Neural progenitor cell (in vitro differentiated cells): ENCODE measurements at regions not wholly inside any gene's neighbourhood (a gene's known extent, or its start where the extent isn't known, plus 50 kb on each side); places are given as distances from the start of the nearest gene placed in this dataset.
A peak's percentile ranks its signal among the peaks of the same experiment; 100 is the strongest.

Experiments used
- DNase-seq: peaks from one replicate; pipeline ENCODE4 v3.0.0-alpha.2; 2016; ENCODE audit warnings: low spot score
- H2AFZ ChIP-seq: fragments of 200-600 bp; sonication (generic); replicated peaks from 2 replicates; pipeline ENCODE4 v1.6.1; 2016; ENCODE audit warnings: antibody characterized with exemption
- H3F3A ChIP-seq: fragments of 200-600 bp; sonication (generic); 2 replicates; pipeline ENCODE4 v1.6.1; 2016; ENCODE audit warnings: antibody characterized with exemption, low read depth
- H3K27ac ChIP-seq: fragments of 200-600 bp; sonication (generic); 2 replicates; pipeline ENCODE4 v1.5.1; 2016; ENCODE audit warnings: mild to moderate bottlenecking
- H3K27me3 ChIP-seq: fragments of 200-600 bp; sonication (generic); 2 replicates; pipeline ENCODE4 v1.6.1; 2016; ENCODE audit warnings: mild to moderate bottlenecking, moderate library complexity
- H3K36me3 ChIP-seq: fragments of 200-600 bp; sonication (generic); 2 replicates; pipeline ENCODE4 v1.5.1; 2016
- H3K4me1 ChIP-seq: fragments of 200-600 bp; sonication (generic); 2 replicates; pipeline ENCODE4 v1.6.1; 2016; ENCODE audit warnings: mixed run types
- H3K4me2 ChIP-seq: fragments of 200-600 bp; sonication (generic); 2 replicates; pipeline ENCODE4 v1.6.1; 2016
- H3K4me3 ChIP-seq: fragments of 200-600 bp; sonication (generic); 2 replicates; pipeline ENCODE4 v1.5.1; 2016
- H3K79me2 ChIP-seq: fragments of 200-600 bp; sonication (generic); 2 replicates; pipeline ENCODE4 v1.6.1; 2016; ENCODE audit warnings: low read depth
- H3K9ac ChIP-seq: fragments of 200-600 bp; sonication (generic); 2 replicates; pipeline ENCODE4 v1.6.1; 2016
- H3K9me3 ChIP-seq: fragments of 200-600 bp; sonication (generic); 2 replicates; pipeline ENCODE4 v1.5.1; 2016; ENCODE audit warnings: low read depth
- H4K20me1 ChIP-seq: fragments of 200-600 bp; sonication (generic); 2 replicates; pipeline ENCODE4 v1.6.1; 2016; ENCODE audit warnings: low read depth
- H3K27ac Mint-ChIP-seq: 3 replicates; pipeline ENCODE4 v1.8.0; 2021; ENCODE audit warnings: mixed read lengths
- H3K27me3 Mint-ChIP-seq: 2 replicates; pipeline ENCODE4 v1.8.0; 2022; ENCODE audit warnings: low read depth, mild to moderate bottlenecking, inconsistent platforms, moderate library complexity, mixed read lengths; ENCODE audit not compliant: insufficient read depth
- H3K36me3 Mint-ChIP-seq: 3 replicates; pipeline ENCODE4 v1.8.0; 2021; ENCODE audit warnings: mixed read lengths
- H3K4me1 Mint-ChIP-seq: 3 replicates; pipeline ENCODE4 v1.8.0; 2021; ENCODE audit warnings: mixed read lengths
- H3K4me3 Mint-ChIP-seq: 3 replicates; pipeline ENCODE4 v1.8.0; 2021; ENCODE audit warnings: mild to moderate bottlenecking, moderate library complexity, mixed read lengths
- H3K9me3 Mint-ChIP-seq: 3 replicates; pipeline ENCODE4 v1.8.0; 2020; ENCODE audit warnings: mixed read lengths
- CTCF ChIP-seq: fragments of 200-600 bp; sonication (generic); IDR thresholded peaks from 2 replicates; pipeline ENCODE4 v1.5.1; 2017; ENCODE audit warnings: antibody characterized with exemption, mild to moderate bottlenecking
- EZH2 ChIP-seq: fragments of 200-600 bp; sonication (generic); IDR thresholded peaks from 2 replicates; pipeline ENCODE4 v1.6.1; 2017; ENCODE audit warnings: antibody characterized with exemption, mild to moderate bottlenecking, moderate library complexity
- EZH2phosphoT487 ChIP-seq: fragments of 200-600 bp; sonication (generic); IDR thresholded peaks from 2 replicates; pipeline ENCODE4 v1.6.1; 2017; ENCODE audit warnings: antibody characterized with exemption

DNA sequence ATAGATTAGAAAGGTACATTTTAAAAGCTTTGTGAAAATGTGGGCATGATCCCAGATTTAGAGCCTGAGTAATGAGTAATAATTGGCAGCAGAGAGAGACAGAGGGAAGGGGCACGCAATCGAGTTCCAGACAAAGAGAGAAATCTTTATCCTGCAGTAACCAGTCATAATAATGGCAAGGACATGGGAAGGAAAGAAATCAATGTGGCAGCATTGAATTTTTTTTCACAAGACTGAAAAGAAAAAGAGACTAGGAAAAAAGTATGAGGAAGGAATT lies 790.8 kb upstream of the SOX9 start:
- peaks cover 3% of the 10 kb centered on the region for H3K4me1 ChIP-seq
- H3F3A ChIP-seq: no peaks in the 10 kb centered on the region
- no peaks in the 10 kb centered on the region for H3K27me3 ChIP-seq
- no peak overlapping the region for H3K9ac ChIP-seq
- no peak overlapping the region for H3K27ac ChIP-seq
- no peaks in the 10 kb centered on the region for H4K20me1 ChIP-seq
- H3K36me3 ChIP-seq: no peaks in the 10 kb centered on the region
- Mint-ChIP-seq H3K27ac (no peak overlapping the region), H3K36me3 (no peaks in the 10 kb centered on the region), H3K4me3 (no peak overlapping the region), H3K4me1 (peaks cover 6% of the 10 kb centered on the region), H3K27me3 (no peaks in the 10 kb centered on the region), H3K9me3 (no peaks in the 10 kb centered on the region)
- no peak overlapping the region for H2AFZ ChIP-seq
- TF ChIP-seq EZH2phosphoT487 (no peak), EZH2 (no peak), CTCF (no peak)
- H3K79me2 ChIP-seq: no peaks in the 10 kb centered on the region
- DNase-seq: no peak
- no peak overlapping the region for H3K4me3 ChIP-seq
- no peaks in the 10 kb centered on the region for H3K9me3 ChIP-seq
- no peak overlapping the region for H3K4me2 ChIP-seq

- Histone ChIP-seq H3K4me2 (no peak overlapping the region), H3K36me3 (no peaks in the 10 kb centered on the region), H4K20me1 (no peaks in the 10 kb centered on the region), H2AFZ (no peak overlapping the region), H3K27me3 (no peaks in the 10 kb centered on the region), H3K9ac (no peak overlapping the region), H3K4me1 (peaks cover 3% of the 10 kb centered on the region), H3K79me2 (no peaks in the 10 kb centered on the region), H3K27ac (no peak overlapping the region), H3F3A (no peaks in the 10 kb centered on the region), H3K9me3 (no peaks in the 10 kb centered on the region), H3K4me3 (no peak overlapping the region)
- no peaks in the 10 kb centered on the region for H3K36me3 Mint-ChIP-seq
- no peaks in the 10 kb centered on the region for H3K9me3 Mint-ChIP-seq
- no peak for DNase-seq
- H3K27me3 Mint-ChIP-seq: no peaks in the 10 kb centered on the region
- no peak for TF ChIP-seq CTCF
- no peak for TF ChIP-seq EZH2
- no peak for TF ChIP-seq EZH2phosphoT487
- H3K4me1 Mint-ChIP-seq: peaks cover 6% of the 10 kb centered on the region
- H3K27ac Mint-ChIP-seq: no peak overlapping the region
- no peak overlapping the region for H3K4me3 Mint-ChIP-seq
Observed at GRCh38 chr17:71331754-71332325, 789.0 kb upstream of the SOX9 start.

DNA sequence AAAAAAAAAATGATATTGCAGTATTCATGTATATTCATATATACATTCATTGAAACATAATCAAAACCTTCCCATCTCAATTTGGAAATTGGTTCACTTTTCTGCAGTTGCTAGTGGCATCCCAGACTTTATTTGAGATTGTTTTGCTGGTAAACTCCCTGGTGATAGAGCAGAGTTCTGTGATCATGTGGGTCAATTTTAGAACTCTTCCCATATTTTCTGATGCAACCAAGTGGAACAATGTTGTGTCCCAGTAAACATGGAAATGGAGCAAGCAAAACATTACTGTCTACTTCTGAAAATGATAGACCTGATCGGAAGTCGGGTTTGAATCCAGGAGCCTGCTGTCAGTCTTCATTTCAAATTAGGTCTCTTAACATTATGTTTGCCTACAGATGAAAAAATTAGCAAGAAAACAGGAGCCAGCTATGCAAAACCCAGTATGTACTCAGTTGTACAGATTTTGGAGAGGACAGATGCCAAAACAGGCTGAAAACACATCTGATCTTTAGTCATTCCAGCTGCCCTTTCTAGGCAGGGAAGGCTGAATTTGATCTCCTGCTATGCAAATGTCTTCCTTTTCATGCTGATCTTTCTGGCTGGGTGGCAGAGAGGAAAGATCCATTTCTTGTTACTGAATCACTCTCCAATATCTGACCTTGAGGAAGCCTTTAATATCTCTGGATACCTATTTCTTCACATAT lies 786.6 kb upstream of the SOX9 start:
- Histone ChIP-seq H4K20me1 (no peaks in the 10 kb centered on the region), H3K27me3 (no peaks in the 10 kb centered on the region), H3K4me1 (peaks cover 2% of the 10 kb centered on the region), H3K9me3 (no peaks in the 10 kb centered on the region), H3K9ac (no peak overlapping the region), H3K4me3 (no peak overlapping the region), H3K4me2 (no peak overlapping the region), H3K79me2 (no peaks in the 10 kb centered on the region), H3K36me3 (no peaks in the 10 kb centered on the region), H3K27ac (no peak overlapping the region), H3F3A (no peaks in the 10 kb centered on the region), H2AFZ (peak overlapping the region; percentile 76)
- Mint-ChIP-seq H3K27ac (no peak overlapping the region), H3K27me3 (no peaks in the 10 kb centered on the region), H3K4me1 (peaks cover 11% of the 10 kb centered on the region), H3K36me3 (no peaks in the 10 kb centered on the region), H3K4me3 (no peak overlapping the region), H3K9me3 (no peaks in the 10 kb centered on the region)
- TF ChIP-seq EZH2phosphoT487 (no peak), EZH2 (no peak), CTCF (no peak)
- peak; percentile 8 for DNase-seq
